HG03354 (cell line): ENCODE measurements at regions not wholly inside any gene's neighbourhood (a gene's known extent, or its start where the extent isn't known, plus 50 kb on each side); places are given as distances from the start of the nearest gene placed in this dataset.

ENCODE experiments used
- ATAC-seq: cut with Tn5 transposase; IDR thresholded peaks from one replicate; pipeline ENCODE4 v1.9.1; 2021; ENCODE audit warnings: mild to moderate bottlenecking; ENCODE audit not compliant: unreplicated experiment, poor library complexity, severe bottlenecking

DNA sequence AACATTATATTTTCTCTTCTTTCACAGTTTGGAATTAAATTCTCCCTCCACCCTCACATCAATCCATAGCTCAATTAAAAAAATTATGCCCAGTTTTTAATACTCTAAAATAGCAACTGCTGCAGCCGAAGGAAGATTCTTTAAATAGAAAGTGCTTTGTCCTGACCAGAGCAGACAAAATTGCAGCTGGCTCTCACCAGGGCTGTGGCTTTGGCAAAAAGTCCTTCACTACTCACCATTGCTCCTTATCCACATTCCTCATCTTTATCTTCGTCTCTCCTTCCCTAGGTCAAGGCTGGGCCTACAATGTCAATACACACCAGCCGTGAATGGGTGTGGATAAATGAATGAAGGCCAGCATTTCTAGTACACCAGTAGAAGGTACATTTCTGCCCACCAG is 107.9 kb upstream of the VGLL2 start:
- ATAC-seq = no peak

DNA sequence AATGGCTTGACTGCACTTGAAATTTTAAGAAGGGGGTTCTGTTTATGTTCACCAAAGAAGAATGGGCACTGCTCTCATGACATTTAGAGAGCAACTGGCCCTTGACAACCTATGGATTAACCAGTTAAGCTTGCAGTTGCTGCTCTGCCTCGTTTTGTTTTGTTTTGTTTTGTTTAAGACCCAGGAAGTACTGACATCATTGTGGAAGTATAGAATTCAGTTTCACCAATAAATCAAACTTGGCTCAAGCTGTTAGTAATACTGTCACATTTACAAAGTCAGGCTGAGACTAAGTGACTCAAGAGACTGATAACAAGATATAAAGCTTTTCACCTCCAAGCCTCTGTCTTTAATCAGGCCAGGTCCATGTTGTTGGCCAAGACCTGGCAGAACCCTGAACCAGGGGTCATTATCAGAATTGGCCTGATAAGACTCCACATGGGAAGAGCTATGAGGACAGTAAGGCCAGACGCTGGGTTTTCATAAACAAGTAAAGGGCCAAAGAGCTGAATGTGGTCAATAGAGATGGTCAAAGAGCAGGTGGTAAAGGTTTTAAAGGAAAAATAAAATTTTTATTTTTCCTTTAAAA is 99.4 kb upstream of the VGLL2 start:
- no peak for ATAC-seq

DNA sequence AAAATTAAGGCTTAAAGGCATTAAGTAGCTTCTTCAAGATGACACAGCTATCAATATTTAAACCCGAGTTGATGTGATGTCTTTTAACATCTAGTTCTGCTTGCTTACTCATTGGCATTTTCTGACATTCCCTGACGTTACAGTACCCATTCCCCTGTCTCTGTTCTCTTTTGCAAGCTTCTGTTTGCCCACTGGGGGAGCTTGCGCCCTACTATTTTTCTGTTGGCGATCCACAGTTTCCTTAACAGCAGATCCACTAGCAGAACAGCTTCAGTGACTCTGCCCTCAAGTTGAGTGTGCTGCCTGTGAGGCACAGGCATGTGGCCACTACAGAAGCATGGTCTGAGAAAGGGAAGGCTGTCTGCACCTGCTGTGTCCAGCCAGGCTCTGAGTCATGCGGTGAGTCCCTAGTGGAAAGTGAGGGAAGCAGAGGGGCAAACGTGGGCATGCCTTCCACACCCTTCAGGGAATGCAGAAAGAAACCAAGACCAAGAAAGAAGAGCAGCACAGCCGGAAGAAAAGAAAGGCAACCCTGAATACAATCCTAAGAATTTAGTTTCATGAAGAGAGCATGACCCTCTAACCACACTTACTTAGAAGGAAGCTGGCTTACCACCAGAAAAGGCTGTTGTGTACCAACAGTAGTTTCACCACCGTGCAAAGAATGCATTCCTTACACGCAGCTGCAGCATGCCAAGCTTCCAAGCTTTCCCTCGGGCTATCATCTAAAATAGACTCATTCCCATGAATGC is 97.7 kb upstream of the VGLL2 start:
- ATAC-seq = no peak

DNA sequence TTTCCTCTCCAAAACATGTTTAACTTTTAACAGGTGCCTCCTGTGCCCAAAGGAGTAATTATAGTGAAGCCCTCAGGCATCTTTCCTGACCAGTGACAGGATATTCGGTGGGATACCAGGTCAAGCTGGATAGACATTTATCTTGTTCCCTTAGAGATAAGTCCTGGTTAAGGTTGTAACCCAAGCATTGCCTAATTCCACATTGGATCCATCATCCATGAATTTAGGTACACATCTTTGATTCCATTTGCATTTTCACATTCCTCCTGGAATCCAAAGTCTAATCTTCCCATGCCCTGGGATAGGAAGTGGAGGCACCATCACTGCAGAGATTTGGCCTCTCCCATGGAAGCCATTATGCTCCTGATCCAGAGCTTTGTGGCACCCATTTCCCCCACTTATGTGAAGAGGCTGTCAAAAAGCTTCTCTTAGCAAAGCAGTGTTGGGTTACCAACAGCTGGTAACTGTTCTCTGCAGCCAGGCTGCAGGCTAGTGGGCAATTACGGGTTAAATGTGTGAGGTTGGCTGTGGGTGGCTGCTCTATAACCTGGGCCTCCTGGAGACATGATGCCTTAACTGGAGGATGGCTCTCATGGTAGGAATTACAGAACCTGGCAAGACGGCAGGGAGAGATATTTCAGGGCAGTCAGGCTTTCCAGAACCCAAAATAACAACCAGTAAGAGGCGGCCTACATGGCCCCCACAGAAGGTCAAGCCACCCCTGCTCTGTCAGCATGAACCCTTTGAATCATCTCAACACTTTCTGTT is 96.9 kb upstream of the VGLL2 start:
- no peak for ATAC-seq

DNA sequence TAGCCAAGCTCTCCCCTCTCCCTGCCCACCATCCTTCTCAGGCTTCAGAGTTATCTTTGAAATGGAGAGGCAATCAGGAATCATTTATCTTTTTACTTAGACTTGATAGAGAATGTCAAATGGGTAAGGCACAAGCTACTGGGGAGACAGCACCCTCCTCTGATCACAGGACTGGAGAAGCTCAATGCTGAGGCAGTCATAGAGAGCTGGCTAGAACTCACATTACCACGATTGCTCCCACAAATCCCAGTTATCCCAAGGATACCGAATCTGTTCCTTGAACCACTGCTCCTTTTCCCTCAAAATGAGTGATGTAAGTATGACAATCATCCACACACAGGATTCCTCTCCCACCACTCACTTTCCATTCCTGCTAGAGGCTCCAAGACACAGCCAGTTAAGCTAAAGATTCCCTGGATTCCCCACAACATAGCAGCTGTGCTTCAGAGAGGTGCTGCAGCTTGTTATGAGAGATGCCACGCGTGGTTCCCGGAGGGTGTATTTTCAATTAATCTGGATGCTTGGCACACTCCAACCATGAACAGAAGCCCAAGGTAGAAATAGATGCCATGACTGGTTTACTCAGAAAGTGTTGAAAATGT is 96.2 kb upstream of the VGLL2 start:
- ATAC-seq = no peak

DNA sequence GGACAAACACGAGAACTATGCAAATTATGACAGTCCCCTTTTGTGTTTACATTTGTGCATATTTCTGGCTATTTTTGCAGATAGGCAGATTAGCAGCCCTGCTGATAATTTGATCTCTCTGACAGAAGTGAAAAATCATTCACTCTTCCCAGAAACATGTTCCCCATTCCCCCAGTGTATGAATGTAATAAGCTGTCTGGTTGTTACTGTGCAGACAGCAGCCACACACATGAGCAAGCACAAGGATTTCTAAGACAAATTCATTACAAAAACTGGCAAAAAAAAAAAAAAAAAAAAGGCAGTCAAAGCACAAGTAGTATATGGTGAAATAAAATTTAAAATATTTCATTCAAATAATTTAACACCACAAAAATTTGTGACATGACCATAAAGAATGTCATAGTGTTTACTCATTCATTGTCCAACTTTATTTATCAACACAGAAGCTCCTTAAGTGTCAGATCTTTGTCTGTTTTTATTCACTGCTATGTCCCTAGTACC is 95.5 kb upstream of the VGLL2 start:
- no peak for ATAC-seq

DNA sequence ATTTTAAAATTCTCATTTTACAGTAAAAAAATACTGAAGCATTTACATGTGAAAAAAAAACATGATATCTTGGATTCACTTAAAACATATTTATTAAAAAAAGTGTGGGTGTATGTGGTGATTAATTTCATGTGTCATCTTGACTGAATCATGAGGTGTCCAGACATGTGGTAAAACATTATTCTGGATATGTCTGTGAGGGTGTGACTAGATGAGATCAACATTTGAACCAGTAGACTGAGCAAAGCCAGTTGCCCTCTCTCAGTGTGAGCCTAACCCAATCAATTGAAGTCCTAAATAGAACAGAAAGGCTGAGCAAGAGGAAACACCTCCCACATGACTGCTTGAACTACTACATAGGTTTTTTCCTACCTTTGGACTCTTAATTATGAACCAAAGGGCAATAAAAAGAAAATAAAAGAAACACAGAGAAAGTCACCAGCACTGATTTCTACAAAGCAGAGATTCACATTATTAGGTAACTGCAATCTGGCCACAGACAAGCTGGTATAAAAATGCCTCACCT is 90.5 kb upstream of the VGLL2 start:
- no peak for ATAC-seq

DNA sequence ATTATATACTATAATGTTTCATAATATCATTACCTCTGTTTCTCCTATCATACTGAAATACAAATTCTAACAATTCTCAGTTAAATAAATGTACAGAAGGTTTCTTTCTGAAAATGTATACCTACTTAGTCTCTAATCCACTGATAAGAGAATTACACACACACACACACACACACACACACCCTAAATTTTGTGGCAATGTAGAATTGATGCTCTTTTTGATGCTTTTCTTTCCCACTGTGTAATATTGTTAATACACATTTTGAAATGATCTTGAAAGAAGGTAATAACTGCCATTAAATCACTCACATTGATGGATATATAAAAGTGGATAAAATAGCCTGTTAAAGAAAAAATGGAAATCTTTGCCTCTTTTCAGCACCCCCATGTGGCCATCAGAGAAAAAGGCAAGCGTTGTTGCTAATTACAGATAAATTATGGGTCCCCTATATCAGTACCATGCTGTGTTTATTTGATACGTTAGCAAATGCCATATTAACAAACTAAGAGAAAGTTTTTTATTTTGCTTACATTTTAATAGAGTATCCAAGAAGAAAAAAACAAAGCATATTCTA is 76.6 kb upstream of the VGLL2 start:
- no peak for ATAC-seq

DNA sequence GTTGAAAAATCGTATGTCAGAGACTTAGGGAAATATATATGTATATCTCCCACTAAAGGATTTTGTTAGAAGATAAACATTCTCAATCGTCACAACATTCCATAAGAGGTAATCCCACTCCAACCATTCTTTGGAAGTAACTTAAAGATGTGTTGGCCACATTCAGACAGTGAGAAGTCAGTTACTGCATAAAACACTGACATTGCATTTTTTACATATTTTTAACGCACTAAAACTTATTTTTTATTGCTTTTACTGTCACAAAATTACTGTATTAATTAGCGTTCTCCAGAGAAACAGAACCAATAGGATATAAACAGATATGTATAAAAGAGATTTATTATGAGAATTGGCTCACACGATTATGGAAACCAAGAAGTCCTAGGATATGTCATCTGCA is 74.3 kb upstream of the VGLL2 start:
- ATAC-seq = no peak

DNA sequence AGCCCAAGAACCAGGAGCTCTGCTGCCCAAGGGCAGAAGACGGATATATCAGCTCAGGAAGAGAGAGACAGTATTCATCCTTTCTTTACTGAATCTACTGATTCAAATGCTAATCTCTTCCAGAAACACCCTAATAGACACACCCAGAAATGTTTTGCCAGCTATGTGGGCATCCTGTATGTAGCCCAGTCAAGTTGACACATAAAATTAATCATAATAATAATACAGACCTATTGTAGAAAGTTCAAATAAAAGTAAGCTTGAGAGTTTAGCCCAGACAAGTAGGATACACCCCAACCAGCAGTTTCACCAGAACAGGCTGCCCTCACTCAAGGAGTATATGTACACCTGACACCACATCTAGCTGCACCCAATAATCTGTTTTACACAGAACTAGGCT is 73.9 kb upstream of the VGLL2 start:
- no peak for ATAC-seq

DNA sequence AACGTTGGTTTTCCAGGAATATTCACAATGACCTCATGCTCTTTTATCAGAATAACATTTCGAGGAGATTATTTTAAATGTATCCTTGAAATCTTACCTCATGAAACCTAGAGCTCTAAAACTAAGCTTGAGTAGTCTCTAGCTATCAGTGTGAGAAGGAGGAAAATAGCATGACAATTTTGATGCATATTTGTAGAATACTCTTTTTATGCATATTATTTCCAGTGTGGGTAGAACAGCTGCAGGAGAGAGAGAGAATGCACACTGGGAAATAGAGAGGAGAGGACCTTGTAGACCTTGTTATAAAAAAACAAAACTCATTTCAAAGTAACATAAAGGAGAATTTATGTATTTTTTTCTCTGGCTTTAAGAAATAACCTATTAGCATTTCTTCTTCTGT is 71.1 kb upstream of the VGLL2 start:
- ATAC-seq = no peak

DNA sequence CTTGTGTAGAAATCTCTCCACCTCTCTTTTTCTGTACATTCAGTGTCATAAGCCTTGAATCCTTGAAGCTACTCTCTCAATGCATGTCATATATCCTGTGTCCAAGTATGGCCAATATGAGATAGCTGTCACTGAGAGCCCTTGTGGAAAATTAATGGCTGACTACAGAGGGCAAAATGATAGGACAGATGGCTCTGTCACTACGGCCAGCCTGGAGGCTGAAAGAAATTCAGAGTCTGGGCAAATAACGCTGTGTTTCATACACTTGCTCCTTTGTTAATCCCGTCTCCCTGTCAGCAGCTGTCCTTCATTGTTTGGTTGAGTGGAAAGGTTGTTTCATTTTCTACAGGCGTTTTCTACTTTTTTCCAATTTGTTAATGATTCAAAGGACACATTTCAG is 70.4 kb upstream of the VGLL2 start:
- ATAC-seq = no peak

DNA sequence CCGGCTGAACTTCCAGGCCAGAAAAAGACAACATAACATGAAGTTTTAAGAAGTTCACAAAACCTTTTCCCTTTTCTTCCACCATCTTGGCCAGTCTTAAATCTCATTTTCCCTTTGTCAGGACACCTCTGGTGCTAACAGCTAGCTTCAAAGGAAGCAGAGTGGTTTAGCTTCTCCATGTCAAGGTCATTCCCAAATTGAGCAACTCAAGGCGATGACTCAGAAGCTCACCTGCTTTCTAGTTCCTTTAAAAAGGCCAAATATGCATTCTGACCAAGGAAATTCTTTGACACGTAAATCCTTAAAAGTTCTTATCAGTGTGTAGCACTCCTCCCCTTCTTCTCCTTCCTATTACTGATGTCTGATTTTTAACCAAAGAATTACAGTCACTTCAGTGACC is 69.6 kb upstream of the VGLL2 start:
- ATAC-seq = no peak

DNA sequence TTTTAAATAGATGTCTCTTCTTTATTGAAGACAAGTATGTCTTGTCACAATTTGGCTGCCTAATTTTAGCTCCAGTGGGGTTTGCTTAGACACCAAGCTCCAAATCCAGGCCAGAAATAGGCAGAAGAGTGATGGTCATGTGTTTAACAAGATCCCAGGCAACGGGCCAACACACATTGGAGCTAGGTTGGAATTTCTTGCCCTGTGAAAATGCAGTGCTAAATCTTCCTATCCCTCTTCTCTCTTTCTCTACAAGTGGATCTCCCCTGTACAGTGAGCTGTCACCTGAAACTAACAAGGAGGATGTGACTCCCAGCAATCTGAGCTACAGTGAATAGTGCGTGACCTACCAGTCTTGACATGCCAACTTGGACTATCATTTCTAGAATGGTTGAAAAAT is 65.3 kb upstream of the VGLL2 start:
- no peak for ATAC-seq

DNA sequence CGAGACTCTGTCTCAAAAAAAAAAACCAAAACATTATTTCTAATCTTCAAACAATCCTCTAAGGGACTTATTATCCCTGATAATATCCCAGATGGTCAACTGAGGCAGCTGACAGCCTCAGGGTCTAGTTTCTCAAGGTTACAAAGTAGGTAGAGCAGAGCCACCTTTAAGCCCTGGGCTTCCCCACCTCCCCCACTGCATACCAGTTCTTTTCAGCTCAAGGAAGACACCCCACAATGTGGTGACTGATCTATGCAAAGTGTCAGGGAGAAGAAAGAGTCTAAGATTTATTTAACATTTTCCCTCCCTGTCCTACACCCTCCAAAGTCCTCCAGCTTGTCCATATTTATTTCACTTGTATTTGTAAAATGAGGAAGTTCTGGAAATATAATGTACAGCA is 60.5 kb upstream of the VGLL2 start:
- no peak for ATAC-seq

DNA sequence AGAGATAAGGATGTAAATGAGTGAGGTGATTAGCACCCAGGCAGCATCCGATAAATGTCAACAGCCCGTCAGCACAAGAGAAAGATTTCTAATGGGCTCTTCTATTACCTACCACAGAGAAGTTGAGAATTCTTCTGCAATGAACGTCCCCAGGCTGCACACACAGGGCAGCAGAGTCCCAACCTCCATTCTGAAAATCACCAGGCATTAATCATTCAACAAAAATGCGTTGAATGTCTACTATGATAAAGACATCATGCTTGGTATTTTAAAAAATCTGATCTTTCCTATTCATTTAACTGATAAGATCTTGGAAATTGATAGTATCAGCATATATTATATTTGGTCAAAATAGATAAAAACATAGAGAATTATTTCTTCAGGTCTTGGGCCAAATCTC is 59.5 kb upstream of the VGLL2 start:
- no peak for ATAC-seq

DNA sequence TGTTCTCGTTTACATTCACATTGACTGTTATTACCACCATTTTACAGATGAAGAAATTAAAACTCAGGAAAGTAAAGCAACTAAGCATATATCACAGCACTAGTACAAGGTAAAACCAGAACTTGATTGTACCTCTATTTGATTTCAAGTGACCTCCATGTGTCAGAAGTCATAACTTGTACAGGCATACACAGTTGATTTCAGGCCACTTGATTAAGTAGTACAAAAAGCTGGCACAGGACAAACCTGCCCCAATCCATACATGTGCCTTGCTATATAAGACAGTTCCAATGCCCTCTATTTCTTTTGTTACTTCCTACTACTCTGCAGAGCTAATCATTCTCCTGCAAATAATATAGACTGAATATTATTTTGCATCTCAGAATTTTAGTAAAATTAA is 58.8 kb upstream of the VGLL2 start:
- ATAC-seq = no peak

DNA sequence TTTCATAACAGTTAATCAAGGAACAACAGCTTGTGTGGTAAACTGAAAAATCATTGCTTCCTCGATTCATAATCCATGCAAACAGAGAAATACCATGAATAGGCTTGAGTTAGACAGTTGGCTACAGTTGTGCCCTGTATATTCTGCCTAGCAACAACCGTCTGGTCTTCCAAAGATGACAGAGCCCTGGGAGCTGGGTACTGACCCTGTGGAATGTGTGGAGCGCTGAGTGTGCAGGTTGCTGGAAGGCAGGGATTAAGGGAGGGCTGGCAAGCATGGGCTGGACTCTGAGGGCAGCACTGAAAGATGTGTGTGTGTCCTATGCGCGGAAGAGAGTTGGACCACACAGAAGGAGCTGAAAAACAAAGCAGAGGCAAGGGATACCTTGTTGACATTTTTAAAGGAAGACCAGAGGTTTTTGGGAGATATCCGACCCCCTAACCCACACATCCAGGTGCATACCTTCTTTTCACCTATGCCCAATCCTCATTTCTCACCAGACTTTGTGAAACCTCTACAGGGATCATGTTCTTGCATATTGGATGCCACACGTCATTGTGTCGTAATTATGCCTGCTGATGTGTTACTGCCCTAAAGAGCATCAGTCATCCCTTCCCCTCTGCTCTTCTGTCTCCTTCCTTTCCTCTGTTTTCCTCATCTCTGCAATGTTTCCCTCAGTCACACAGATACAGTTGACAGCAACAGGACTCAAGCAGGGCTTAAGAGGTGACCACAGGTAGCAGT is 58.2 kb upstream of the VGLL2 start:
- no peak for ATAC-seq

DNA sequence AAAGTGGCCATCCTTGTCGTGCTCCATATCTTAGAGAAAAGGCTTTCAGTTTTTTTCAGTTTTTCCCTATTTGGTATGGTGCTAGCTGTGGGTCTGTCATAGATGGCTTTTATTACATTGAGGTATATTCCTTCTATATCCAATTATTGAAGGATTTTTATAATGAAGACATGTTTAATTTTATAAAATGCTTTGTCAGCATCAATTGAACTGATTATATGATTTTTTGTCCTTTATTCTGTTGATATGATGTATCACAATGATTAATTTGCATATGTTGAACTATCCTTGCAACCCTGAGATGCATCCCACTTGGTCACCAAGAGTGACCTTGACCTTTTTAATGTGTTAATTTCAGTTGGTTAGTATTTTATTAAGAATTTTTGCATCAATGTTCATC is 55.1 kb upstream of the VGLL2 start:
- ATAC-seq = no peak
